BLaER1 treated with 17β-estradiol and CSF1 and Interleukin-3, amounts not matched to agents 10 nM and 100 nM (cell line): ENCODE measurements at regions not wholly inside any gene's neighbourhood (a gene's known extent, or its start where the extent isn't known, plus 50 kb on each side); places are given as distances from the start of the nearest gene placed in this dataset.

Experiments
- H3K27ac ChIP-seq, 11 experiments: shearing (Covaris generic); formaldehyde crosslinking; 2 replicates each; pipeline ENCODE4 v1.8.1; 2022
- H3K27me3 ChIP-seq, 11 experiments: shearing (Covaris generic); formaldehyde crosslinking; 2 replicates each; pipeline ENCODE4 v1.8.1; 2022
- H3K36me3 ChIP-seq, 11 experiments: shearing (Covaris generic); formaldehyde crosslinking; 2 replicates each; pipeline ENCODE4 v1.8.1; 2022
- H3K4me1 ChIP-seq, 10 experiments: shearing (Covaris generic); formaldehyde crosslinking; 2 replicates each; pipeline ENCODE4 v1.8.1; 2022
- H3K4me2 ChIP-seq, 11 experiments: shearing (Covaris generic); formaldehyde crosslinking; 2 replicates each; pipeline ENCODE4 v1.8.1; 2022
- H3K4me3 ChIP-seq, 10 experiments: shearing (Covaris generic); formaldehyde crosslinking; 2 replicates each; pipeline ENCODE4 v1.8.1; 2022
- H3K9ac ChIP-seq, 11 experiments: shearing (Covaris generic); formaldehyde crosslinking; 2 replicates each; pipeline ENCODE4 v1.8.1; 2022
- H3K9me3 ChIP-seq, 11 experiments: shearing (Covaris generic); formaldehyde crosslinking; replicated peaks in 1 of 11; 2 replicates each; pipeline ENCODE4 v1.8.1; 2022
- H4K20me1 ChIP-seq, 11 experiments: shearing (Covaris generic); formaldehyde crosslinking; 2 replicates each; pipeline ENCODE4 v1.8.1; 2022
- Cebpa-rat ChIP-seq, 11 experiments: shearing (Covaris generic); IDR thresholded peaks; 2 replicates each; pipeline ENCODE4 v1.8.1; 2022

DNA sequence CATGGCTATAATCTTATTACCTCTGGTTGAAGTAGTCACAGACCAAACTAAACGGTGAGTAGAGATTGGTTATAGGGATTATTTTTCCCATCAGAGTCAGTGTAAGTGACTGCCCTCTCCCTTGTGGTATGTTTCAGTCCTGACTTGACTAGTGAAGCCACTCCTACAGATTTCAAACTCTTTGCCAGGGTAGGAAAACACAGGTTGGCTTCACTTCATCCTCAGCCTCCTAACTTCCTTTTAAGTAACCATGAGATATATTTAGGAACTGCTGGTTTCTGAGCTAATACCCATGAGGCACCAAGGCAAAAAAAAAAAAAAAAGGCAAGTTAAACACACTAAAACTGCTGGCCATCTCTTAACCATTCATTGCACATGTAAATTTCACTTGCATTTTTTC, 349.2 kb upstream of the MCTP2 start:
- Histone ChIP-seq H3K4me1 (peaks cover 11 to 20% (median 17%) of the 10 kb centered on the region in 10 experiments), H3K9me3 (peaks cover 0 to 11% (median 5%) of the 10 kb centered on the region in 11 experiments; a peak in 5 of 22 replicates), H3K36me3 (no peaks in the 10 kb centered on the region), H3K4me2 (peak overlapping the region; percentile 31 to 77 (median 62)), H4K20me1 (no peaks in the 10 kb centered on the region), H3K27me3 (no peaks in the 10 kb centered on the region), H3K4me3 (no peak overlapping the region), H3K27ac (peak overlapping the region in 2 of 11 experiments; percentile 10 to 15; a peak in 2 of 22 replicates), H3K9ac (no peak overlapping the region)
- no peak for TF ChIP-seq Cebpa-rat (IDR thresholded peaks at IDR 0.05)

DNA sequence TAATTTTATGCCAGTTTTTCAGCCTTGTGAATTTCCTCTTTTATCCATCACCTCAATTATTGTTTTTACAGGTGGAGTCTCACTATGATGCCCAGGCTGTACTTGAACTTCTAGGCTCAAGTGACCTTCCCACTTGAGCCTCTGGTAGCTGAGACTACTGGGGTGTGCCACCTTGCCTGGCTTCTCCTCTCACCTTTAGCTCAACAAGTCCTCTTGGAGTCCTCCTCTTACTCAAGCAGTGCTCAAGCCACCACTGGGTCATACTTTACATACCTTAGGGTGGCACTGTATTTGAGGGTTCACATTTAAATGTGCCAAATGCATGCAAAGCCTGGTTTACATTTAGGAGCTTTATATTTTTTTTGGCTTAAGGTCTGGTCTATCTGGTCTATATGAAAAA, 350.1 kb upstream of the MCTP2 start:
- Histone ChIP-seq H4K20me1 (no peaks in the 10 kb centered on the region), H3K4me2 (peak overlapping the region in 5 of 11 experiments; percentile 56 to 75 (median 73); a peak in 6 of 22 replicates), H3K4me3 (no peak overlapping the region), H3K9ac (no peak overlapping the region), H3K4me1 (peaks cover 11 to 20% (median 17%) of the 10 kb centered on the region in 10 experiments), H3K36me3 (no peaks in the 10 kb centered on the region), H3K27ac (no peak overlapping the region), H3K9me3 (peaks cover 0 to 11% (median 5%) of the 10 kb centered on the region in 11 experiments; a peak in 5 of 22 replicates), H3K27me3 (no peaks in the 10 kb centered on the region)
- TF ChIP-seq Cebpa-rat (IDR thresholded peaks at IDR 0.05): no peak

DNA sequence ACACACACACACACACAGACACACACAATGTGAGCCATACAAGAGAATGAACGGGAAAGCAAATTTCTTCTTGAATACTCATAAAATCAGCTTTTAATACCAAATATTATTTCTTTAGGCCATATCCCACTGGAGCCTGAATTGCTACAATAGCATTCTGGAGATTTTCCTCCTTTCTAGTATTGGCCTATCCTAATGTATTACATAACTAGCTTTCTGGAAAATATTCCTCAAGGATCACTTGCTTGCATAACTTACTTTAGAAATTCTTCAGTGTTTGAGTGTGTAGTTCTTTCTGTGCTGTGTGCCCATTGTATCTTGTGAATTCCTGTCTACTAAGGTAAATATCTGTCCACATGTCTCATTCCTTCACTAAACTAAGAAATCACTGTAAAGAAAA, 351.0 kb upstream of the MCTP2 start:
- H3K4me3 ChIP-seq: no peak overlapping the region
- no peak overlapping the region for H3K4me2 ChIP-seq
- H3K36me3 ChIP-seq: no peaks in the 10 kb centered on the region
- no peaks in the 10 kb centered on the region for H3K27me3 ChIP-seq
- peaks cover 0 to 11% (median 5%) of the 10 kb centered on the region in 11 experiments; a peak in 5 of 22 replicates for H3K9me3 ChIP-seq
- no peak overlapping the region for H3K27ac ChIP-seq
- no peak overlapping the region for H3K9ac ChIP-seq
- TF ChIP-seq Cebpa-rat (IDR thresholded peaks at IDR 0.05): no peak
- H3K4me1 ChIP-seq: peaks cover 11 to 20% (median 17%) of the 10 kb centered on the region in 10 experiments
- H4K20me1 ChIP-seq: no peaks in the 10 kb centered on the region

DNA sequence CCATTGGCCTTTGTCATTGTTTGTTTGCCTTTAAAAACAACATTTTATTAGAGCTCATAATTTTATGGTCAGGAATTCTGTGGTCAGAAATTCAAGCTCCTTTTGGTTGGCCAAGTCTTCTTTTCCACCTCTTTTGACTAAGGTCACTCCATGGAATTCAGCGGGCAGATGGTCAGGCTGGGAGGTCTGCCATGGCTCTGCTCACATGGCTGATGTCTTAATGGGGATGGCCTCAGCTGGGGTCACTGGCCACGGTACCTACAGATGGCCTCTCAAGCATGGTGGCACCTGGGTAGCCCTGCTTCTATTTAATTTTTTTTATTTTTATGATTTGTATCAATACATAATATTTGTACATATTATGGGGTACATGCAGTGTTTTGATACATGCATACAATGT, 360.8 kb upstream of the MCTP2 start:
- Histone ChIP-seq H3K4me1 (peaks cover 0 to 17% (median 15%) of the 10 kb centered on the region in 10 experiments; a peak in 17 of 20 replicates), H3K36me3 (no peaks in the 10 kb centered on the region), H3K4me2 (no peak overlapping the region), H3K9me3 (peaks cover 0 to 10% (median 1%) of the 10 kb centered on the region in 11 experiments; a peak in 8 of 22 replicates), H4K20me1 (no peaks in the 10 kb centered on the region), H3K9ac (no peak overlapping the region), H3K27me3 (no peaks in the 10 kb centered on the region), H3K4me3 (no peak overlapping the region), H3K27ac (no peak overlapping the region)
- TF ChIP-seq Cebpa-rat (IDR thresholded peaks at IDR 0.05): no peak

DNA sequence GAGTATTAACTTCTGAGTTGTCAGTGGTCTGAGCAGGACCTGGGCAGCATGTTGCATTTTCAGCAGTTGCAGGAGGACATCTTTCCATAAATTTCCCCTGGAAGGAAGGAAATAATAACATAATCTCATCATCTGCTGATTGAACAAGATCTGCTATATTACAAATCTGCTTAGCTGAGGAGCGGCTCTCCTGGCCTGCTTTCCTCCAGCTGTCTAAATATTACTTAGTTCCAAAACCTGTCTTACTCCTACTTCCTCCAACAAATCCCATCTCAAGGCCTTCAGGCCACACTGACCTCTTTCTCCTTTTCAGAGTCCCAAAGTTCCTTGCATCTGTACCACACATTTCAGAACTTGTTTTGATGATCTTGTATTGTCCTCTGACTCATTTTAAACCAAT, 364.4 kb upstream of the MCTP2 start:
- H3K4me1 ChIP-seq: peaks cover 21 to 45% (median 42%) of the 10 kb centered on the region in 10 experiments
- H4K20me1 ChIP-seq: no peaks in the 10 kb centered on the region
- H3K27me3 ChIP-seq: no peaks in the 10 kb centered on the region
- H3K9ac ChIP-seq: no peak overlapping the region
- peak overlapping the region in 5 of 11 experiments; percentile 60 to 83 (median 64); a peak in 7 of 22 replicates for H3K27ac ChIP-seq
- peak overlapping the region in 8 of 11 experiments; percentile 4 to 52 (median 41); a peak in 12 of 22 replicates for H3K4me2 ChIP-seq
- peaks cover 0 to 24% (median 14%) of the 10 kb centered on the region in 11 experiments; a peak in 14 of 22 replicates for H3K9me3 ChIP-seq
- no peaks in the 10 kb centered on the region for H3K36me3 ChIP-seq
- no peak for TF ChIP-seq Cebpa-rat (IDR thresholded peaks at IDR 0.05)
- H3K4me3 ChIP-seq: no peak overlapping the region

DNA sequence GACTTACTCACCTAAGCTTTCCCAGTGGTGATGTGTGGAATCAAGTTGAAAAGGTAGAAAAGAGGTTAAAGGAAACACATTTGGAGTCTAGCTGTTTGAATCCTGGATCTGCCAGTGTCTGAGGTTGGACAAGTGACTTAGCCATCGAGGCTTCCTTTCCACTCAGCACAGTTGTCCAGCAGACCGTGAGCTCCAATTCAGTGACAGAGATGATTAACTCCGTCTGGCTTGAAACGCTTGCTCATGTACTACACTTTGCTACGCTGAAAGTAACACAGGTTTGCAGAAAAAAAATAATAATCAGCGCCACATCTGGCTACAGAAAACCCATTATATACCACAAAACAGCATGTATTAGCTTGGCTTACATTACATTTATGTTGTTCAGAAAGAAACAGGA, 364.9 kb upstream of the MCTP2 start:
- no peaks in the 10 kb centered on the region for H4K20me1 ChIP-seq
- H3K4me1 ChIP-seq: peaks cover 26 to 50% (median 46%) of the 10 kb centered on the region in 10 experiments
- H3K27me3 ChIP-seq: no peaks in the 10 kb centered on the region
- H3K9ac ChIP-seq: peak overlapping the region in 1 of 11 experiments; percentile 24; a peak in 2 of 22 replicates
- no peak for TF ChIP-seq Cebpa-rat (IDR thresholded peaks at IDR 0.05)
- H3K9me3 ChIP-seq: peaks cover 0 to 24% (median 14%) of the 10 kb centered on the region in 11 experiments; a peak in 14 of 22 replicates
- H3K4me2 ChIP-seq: peak overlapping the region in 10 of 11 experiments; percentile 5 to 52 (median 40); a peak in 15 of 22 replicates
- H3K4me3 ChIP-seq: no peak overlapping the region
- peak overlapping the region in 8 of 11 experiments; percentile 41 to 83 (median 64); a peak in 15 of 22 replicates for H3K27ac ChIP-seq
- H3K36me3 ChIP-seq: no peaks in the 10 kb centered on the region

DNA sequence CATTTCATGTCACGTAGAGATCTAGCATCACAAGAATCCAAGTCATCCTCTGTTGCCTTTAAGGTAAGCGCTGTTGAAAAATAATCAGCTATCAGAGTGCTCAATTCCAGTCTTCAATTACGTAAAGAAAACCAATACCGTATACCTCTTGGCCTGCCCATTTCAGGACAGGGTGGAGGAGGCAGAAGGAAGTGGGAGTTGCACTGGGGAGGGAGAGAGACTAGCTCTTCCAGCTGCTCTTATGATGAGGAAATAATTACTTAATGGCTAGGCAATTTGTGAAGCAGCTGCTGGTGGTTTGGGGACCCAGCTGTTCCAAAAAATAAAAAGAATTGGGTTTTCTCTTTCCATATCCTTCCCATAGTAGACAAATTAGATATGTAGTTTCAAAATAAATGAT, 365.8 kb upstream of the MCTP2 start:
- Histone ChIP-seq H3K4me1 (peaks cover 35 to 59% (median 55%) of the 10 kb centered on the region in 10 experiments), H3K9me3 (peaks cover 0 to 23% (median 14%) of the 10 kb centered on the region in 11 experiments; a peak in 14 of 22 replicates), H3K36me3 (no peaks in the 10 kb centered on the region), H4K20me1 (no peaks in the 10 kb centered on the region), H3K27me3 (no peaks in the 10 kb centered on the region), H3K9ac (no peak overlapping the region), H3K27ac (peak overlapping the region in 9 of 11 experiments; percentile 9 to 83 (median 60); a peak in 15 of 22 replicates), H3K4me3 (no peak overlapping the region), H3K4me2 (peak overlapping the region in 9 of 11 experiments; percentile 11 to 53 (median 40); a peak in 17 of 22 replicates)
- peak in 4 of 11 experiments; percentile 41 to 60 (median 50); a peak in 6 of 22 replicates for TF ChIP-seq Cebpa-rat (IDR thresholded peaks at IDR 0.05)

DNA sequence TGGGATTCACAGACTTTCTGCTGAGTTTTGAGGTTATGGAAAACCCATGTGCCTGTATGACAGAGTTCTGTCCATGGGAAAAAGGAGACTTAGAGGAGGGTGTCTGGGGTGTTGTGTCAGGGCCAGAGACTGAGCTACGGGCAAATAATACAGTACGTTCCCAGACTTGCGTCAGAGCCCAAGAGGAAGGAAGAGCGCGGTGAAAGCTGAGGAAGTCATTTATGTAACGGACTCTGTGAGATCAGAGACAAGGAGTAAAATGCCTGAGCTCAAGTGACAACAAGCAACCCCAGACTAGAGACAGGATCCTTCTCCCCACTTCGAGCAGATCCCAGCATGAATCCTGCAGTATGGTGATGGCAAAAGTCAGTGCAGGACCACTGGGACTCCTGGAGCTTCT, 368.6 kb upstream of the MCTP2 start:
- H3K4me1 ChIP-seq: peaks cover 40 to 63% (median 59%) of the 10 kb centered on the region in 10 experiments
- no peaks in the 10 kb centered on the region for H3K27me3 ChIP-seq
- peak overlapping the region; percentile 6 to 59 (median 43); a peak in 17 of 20 replicates for H3K4me3 ChIP-seq
- no peaks in the 10 kb centered on the region for H3K36me3 ChIP-seq
- no peaks in the 10 kb centered on the region for H4K20me1 ChIP-seq
- peak in 8 of 11 experiments; percentile 43 to 83 (median 68); a peak in 12 of 22 replicates for TF ChIP-seq Cebpa-rat (IDR thresholded peaks at IDR 0.05)
- H3K27ac ChIP-seq: peak overlapping the region; percentile 63 to 83 (median 79)
- peak overlapping the region; percentile 69 to 92 (median 86) for H3K4me2 ChIP-seq
- peaks cover 0 to 20% (median 14%) of the 10 kb centered on the region in 11 experiments; a peak in 13 of 22 replicates for H3K9me3 ChIP-seq
- peak overlapping the region; percentile 19 to 73 (median 58); a peak in 19 of 22 replicates for H3K9ac ChIP-seq

DNA sequence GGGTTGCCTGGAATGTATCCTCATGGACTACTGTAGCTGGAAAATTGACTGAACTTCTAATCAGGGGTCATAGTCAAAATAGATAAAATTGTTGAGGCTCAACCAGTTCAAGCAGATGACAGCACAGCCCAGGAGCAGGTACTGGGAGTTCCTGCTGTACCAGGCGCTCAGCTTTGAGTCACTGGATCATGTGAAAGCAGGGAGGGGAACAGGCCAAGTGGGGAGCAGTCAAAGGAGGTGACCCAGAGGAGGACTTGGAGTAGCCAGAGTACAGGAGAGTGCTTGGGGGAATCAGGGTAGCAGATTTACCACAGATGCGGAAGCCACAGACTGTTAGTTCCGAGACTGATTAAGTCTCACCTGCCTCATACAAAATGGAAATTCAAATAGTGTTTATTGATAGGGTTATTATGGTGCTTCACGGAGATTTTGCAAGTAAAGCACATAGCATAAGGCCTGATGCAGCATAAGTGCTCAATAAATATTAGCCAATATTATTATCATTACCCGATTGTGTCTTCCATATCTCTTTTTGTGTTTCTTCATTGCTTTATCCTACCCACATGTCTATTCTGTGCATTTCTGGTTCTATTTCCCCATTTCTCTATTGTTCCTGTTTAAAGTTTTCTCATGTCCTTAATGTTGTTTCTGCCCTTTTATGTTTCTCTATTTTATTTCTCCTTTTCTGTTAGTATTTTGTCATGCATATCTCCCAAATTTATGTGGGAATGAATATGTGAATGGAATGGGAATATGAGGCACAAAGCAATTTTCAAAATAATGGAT, 369.2 kb upstream of the MCTP2 start:
- peaks cover 40 to 63% (median 58%) of the 10 kb centered on the region in 10 experiments for H3K4me1 ChIP-seq
- peaks cover 0 to 20% (median 14%) of the 10 kb centered on the region in 11 experiments; a peak in 13 of 22 replicates for H3K9me3 ChIP-seq
- H4K20me1 ChIP-seq: no peaks in the 10 kb centered on the region
- H3K36me3 ChIP-seq: no peaks in the 10 kb centered on the region
- peak overlapping the region; percentile 19 to 73 (median 58); a peak in 18 of 22 replicates for H3K9ac ChIP-seq
- H3K4me2 ChIP-seq: peak overlapping the region; percentile 69 to 92 (median 86)
- TF ChIP-seq Cebpa-rat (IDR thresholded peaks at IDR 0.05): no peak
- peak overlapping the region in 7 of 10 experiments; percentile 33 to 59 (median 50); a peak in 10 of 20 replicates for H3K4me3 ChIP-seq
- no peaks in the 10 kb centered on the region for H3K27me3 ChIP-seq
- H3K27ac ChIP-seq: peak overlapping the region; percentile 63 to 83 (median 79)
